ENCODE measurements at regions not wholly inside any gene's neighbourhood (a gene's known extent, or its start where the extent isn't known, plus 50 kb on each side); places are given as distances from the start of the nearest gene placed in this dataset.
"Not testable (repeated sequence)": the region's sequence is repeated elsewhere in the genome, so short reads cannot be mapped to it uniquely, and the experiment has no call there.

GRCh38 chr12:5096241-5096924, 52.7 kb downstream of the KCNA5 start:
- DNase-seq: no peak

GRCh38 chr12:5097786-5098185, 54.1 kb downstream of the KCNA5 start:
- DNase-seq: no peak

GRCh38 chr12:5099136-5099535, 55.5 kb downstream of the KCNA5 start:
- no peak for DNase-seq

DNA sequence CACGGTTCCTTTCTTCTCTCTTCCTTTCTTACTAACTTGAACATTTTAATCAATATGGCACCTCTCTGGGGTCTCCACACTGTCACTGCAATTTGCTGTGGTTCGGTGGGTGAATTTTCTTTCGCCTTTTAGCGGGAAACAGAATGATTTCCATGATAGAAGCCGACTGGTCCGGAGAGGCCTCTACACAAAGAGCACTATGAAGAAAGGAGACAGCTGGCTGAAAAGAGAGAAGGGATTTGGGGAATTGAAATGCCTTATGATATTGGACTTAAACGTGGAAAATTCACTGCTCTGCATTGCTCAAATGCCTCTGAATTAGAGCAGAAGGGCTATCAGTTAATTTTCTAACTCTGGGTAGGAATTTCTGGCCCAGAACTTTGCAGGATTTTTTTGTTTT, 55.9 kb downstream of the KCNA5 start:
- DNase-seq: no peak

DNA sequence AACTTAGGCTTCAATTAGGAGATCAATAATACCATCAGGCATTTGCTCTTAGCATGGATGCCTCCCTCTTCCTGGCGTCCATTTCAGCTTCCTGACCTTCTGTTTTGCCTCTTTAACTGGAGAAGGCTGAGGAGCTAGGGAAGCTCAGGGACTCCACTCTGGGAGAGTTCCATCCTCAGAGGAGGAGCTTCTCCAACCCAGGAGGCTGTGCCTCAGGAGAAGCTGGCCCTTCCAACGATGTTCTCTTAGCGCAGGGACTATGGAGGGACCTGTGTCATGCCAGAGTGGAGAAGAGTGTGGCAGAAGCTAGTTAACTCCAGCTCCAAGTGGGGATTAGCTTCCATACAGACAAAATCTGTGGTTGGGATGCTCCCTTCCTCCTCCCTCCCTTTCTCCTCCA, 58.0 kb downstream of the KCNA5 start:
- DNase-seq: no peak

GRCh38 chr12:5102261-5102789, 58.6 kb downstream of the KCNA5 start:
- no peak for DNase-seq

GRCh38 chr12:5102806-5103205, 59.1 kb downstream of the KCNA5 start:
- no peak for DNase-seq

- no peak for DNase-seq
These were observed 66.7 kb downstream of the KCNA5 start for GRCh38 chr12:5110345-5110744.

DNA sequence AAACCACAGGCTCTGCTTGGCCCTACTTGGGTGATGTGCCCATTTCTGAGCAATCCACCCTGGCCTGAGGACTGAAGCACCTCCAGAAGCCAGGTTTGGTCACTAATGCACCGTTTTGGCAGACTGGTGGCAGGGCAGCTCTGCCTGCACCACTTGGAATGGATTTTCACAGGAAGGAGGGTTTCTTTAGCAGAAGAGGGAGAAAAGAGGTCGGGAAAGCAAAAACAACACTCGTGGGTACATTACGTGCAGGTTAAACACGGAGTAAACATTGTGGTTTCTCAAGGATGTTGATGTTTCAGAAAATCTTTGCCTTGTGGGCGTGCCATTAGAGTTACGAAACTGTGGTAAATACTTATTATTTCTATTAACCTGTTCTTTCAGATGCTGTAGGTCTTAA, 70.8 kb downstream of the KCNA5 start:
- DNase-seq: no peak

DNA sequence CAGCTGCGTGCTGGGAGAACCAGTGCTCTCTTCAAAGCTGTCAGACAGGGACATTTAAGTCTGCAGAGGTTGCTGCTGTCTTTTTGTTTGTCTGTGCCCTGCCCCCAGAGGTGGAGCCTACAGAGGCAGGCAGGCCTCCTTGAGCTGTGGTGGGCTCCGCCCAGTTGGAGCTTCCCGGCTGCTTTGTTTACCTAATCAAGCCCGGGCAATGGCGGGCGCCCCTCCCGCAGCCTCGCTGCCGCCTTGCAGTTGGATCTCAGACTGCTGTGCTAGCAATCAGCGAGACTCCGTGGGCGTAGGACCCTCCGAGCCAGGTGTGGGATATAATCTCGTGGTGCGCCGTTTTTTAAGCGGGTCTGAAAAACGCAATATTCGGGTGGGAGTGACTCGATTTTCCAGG, 78.1 kb downstream of the KCNA5 start:
- DNase-seq: not testable (repeated sequence)

DNA sequence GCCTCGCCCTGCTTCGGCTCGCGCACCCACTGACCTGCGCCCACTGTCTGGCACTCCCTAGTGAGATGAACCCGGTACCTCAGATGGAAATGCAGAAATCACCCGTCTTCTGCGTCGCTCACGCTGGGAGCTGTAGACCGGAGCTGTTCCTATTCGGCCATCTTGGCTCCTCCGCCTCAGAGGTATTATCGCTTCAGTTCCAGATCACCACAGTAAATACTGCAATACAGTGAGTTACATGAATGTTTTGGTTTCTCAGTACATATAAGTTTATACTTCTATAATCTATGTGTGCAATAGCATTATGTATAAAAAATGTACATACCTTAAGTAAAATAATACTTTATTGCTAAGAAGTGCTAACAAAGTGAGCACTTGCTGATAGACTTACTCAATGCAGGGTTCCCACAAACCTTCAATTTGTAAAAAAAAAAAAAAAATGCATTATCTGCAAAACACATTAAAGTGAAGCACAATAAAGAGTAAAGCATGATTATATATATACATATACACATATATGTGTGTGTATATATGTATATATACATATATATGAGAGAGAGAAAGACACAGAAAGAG, 78.7 kb downstream of the KCNA5 start:
- DNase-seq: not testable (repeated sequence)

GRCh38 chr12:5123921-5124320, 80.2 kb downstream of the KCNA5 start:
- DNase-seq: no peak

DNA sequence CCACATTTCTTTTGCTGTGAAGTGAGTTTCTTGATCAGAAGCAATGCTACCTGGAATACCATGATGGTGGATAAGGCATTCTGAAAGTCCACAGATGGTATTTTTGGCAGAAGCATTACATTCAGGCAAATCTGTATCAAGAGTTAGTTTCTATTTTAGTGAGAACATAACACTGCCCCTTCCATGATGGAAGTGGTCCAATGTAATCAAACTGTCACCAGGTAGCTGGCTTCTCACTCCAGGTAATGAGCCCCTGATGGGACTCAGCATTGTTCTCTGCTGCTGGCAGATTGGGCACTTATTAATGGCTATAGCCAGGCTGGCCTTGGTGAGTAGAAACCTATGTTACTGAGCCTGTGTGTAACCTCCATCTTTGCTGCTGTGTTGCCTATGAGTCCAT, 80.7 kb downstream of the KCNA5 start:
- DNase-seq: no peak

- no peak for DNase-seq
These were observed 91.3 kb downstream of the KCNA5 start for GRCh38 chr12:5134861-5135525.

DNA sequence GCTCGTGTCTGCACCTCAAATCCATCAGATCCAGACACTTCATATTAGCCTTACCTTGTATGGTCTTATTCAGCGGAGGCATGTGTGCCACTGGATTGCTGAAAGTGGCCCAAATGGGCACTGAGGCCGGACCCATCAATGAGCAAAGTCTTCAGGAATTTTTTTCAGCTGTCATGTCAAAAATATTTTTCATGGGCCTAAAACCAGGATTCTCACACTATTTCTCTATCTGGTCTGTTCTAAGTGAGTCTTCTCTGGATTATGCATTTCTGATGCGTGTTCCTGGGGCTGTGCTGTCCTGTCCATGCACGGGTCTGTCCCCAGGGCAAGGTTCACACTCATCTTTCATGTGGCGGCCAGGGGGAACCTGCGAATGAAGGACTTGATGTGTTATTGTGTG, 94.6 kb downstream of the KCNA5 start:
- DNase-seq: no peak

GRCh38 chr12:5138845-5139244, 95.2 kb downstream of the KCNA5 start:
- no peak for DNase-seq

DNA sequence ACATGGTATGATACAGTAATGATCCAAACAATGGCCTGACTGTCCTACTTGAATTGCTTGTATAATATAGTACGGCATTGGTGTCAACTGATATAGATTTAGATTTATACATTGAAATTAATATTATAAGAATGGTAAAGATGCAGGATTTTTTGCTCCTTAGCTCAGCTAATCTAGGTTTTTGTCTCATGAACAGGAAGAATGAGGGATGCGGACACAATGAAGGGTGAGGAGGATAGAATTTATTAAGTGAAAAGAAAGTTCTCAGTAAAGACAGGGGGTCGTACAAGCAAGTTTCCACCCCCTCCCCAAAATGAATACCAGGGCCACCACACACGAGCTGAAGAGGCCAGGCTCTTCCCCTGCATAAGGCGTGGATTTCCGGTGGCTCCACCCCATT, 96.1 kb downstream of the KCNA5 start:
- no peak for DNase-seq

DNA sequence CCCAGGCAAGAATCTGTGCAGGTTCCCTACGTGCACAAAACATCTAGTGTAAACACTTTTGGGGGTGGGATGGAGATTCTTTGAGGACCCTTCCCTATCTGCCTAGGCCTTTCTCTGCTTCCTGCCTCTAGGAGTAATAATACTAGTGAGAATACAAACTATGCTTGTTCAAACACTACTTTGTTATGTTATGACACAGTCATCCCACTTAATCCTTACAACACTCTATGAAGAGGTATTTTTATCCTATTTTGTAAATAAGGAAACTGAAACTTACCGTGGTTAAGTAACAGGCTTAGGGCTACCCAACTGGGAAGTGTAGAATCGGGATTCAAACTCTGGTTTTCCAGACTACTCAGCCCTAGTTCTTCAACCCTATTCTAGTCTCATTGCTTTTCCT, 96.5 kb downstream of the KCNA5 start:
- no peak for DNase-seq

- no peak for DNase-seq
These were observed 105.2 kb downstream of the KCNA5 start for GRCh38 chr12:5148880-5149279.

DNA sequence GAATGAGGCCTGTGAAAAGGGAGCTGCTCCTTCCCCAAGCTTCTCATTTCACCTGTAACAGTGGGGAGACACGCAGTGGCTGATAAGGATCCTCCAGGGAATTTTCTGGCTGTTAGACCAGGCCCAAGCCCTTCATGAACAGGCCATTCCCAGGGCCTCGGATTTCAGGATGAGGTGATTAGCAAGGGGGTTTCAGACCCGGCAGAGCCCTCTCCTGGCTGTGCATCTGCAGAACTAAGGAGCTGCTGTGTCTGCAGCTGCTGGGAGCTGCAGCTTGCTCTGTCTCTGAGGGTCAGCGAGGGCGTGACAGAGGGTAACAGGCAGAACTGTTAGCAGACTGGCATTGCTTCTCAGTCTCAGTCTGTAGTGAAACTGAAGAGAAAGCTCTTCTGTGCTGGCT, 110.4 kb downstream of the KCNA5 start:
- no peak for DNase-seq

DNA sequence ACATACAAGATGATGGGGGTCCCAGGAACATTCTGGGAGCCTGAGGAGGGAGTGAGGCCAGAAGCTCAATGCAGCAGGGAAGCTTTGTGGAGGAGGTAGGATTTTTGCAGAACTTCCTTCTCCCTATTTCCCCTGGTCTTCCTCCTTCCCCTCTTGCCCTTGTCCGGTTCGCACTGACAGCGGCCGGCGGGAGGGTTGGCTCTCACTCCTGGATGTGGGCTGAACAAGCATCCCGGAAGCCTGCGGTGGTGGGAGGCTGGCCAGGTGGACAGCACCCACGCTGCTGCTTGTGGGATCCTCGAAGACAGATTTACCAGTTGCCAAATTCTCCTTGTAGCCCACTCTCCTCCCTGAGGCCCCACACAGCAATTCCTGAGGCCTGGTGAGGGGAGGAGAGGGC, 112.2 kb downstream of the KCNA5 start:
- DNase-seq: no peak

GRCh38 chr12:5160827-5161226, 117.1 kb downstream of the KCNA5 start:
- DNase-seq: no peak

GRCh38 chr12:5163661-5164060, 120.0 kb downstream of the KCNA5 start:
- no peak for DNase-seq

- DNase-seq: no peak
These were observed 121.8 kb downstream of the KCNA5 start for GRCh38 chr12:5165296-5165970.

All from activated CD4-positive, alpha-beta T cell treated with anti-CD3 and anti-CD28 coated beads, Interleukin-10, Interleukin-2, amounts not matched to agents 100 ng/mL and 50 ng/mL, durations not matched to agents 16 hours and 8 hours (primary cell).